K562 (cell line): ENCODE measurements at regions not wholly inside any gene's neighbourhood (a gene's known extent, or its start where the extent isn't known, plus 50 kb on each side); places are given as distances from the start of the nearest gene placed in this dataset.

Source experiments
- ATAC-seq: fragments of 200-7000 bp; cut with Tn5 transposase; 3 replicates; pipeline ENCODE4 v1.9.1; 2020; ENCODE audit warnings: moderate library complexity
- BruUV-seq: library from RNA; stranded (reverse); fragments of 400-500 nt; replicated peaks from 2 replicates; lab custom pipeline; 2021; lab: Mats Ljungman, UMichigan
- CTCF ChIA-PET: fragments of 300-600 bp; formaldehyde crosslinking; extraction: SDS; loops from one replicate; lab custom pipeline; 2021; ENCODE audit warnings: low intra/inter-chr PET ratio; lab: Yijun Ruan, JAX
- POLR2A ChIA-PET: fragments of 300-600, 350-650 bp; sonication (Branson Sonifier 250); formaldehyde crosslinking; extraction: SDS; loops from one replicate; lab custom pipeline; 2021; ENCODE audit warnings: antibody characterized with exemption, inconsistent platforms; lab: Yijun Ruan, JAX
- DNase-seq, 4 experiments: peaks; one replicate each; pipeline versions ENCODE4 v3.0.0 to v3.0.0-alpha.2; 2011 to 2018; ENCODE audit warnings: low spot score in 3 of 4, mixed read lengths in 3 of 4; ENCODE audit errors: extremely low read depth in 1 of 4
- FAIRE-seq: peaks from 2 replicates; lab custom pipeline; 2011; peaks lifted over from hg19 to GRCh38; lab: Jason Lieb, UNC
- H2AFZ ChIP-seq: 2 replicates; pipeline ENCODE4 v1.6.0; 2011; ENCODE audit warnings: low read depth, low read length, control low read depth, inconsistent platforms
- H3K27ac ChIP-seq: fragments of 200-600 bp; 3 replicates; pipeline ENCODE4 v1.8.0; 2011; ENCODE audit warnings: low read depth, mild to moderate bottlenecking, control low read depth, inconsistent platforms, low read length, moderate library complexity, mixed read lengths; ENCODE audit errors: extremely low read depth
- H3K27me3 ChIP-seq, 2 experiments: fragments of 300-600 bp in 1 of 2; 2 replicates in 1 of 2; 3 replicates in 1 of 2; pipeline versions ENCODE4 v1.6.0 to v1.8.0; 2011; ENCODE audit warnings: inconsistent platforms in 2 of 2, low read length in 2 of 2, mild to moderate bottlenecking in 1 of 2, mixed read lengths in 1 of 2, moderate library complexity in 1 of 2; ENCODE audit not compliant: control insufficient read depth in 2 of 2, insufficient read depth in 2 of 2
- H3K36me3 ChIP-seq: fragments of 300-600 bp; 3 replicates; pipeline ENCODE4 v1.8.0; 2011; ENCODE audit warnings: mild to moderate bottlenecking, low read length, inconsistent platforms; ENCODE audit not compliant: control insufficient read depth, insufficient read depth
- H3K4me1 ChIP-seq, 2 experiments: fragments of 200-600 bp in 1 of 2; replicated peaks in 1 of 2; 2 replicates in 1 of 2; 3 replicates in 1 of 2; pipeline versions ENCODE4 v1.5.1 to v1.8.0; 2011; ENCODE audit warnings: inconsistent platforms in 2 of 2, low read length in 2 of 2, mild to moderate bottlenecking in 1 of 2, mixed read lengths in 1 of 2, moderate library complexity in 1 of 2; ENCODE audit not compliant: control insufficient read depth in 2 of 2, insufficient read depth in 2 of 2
- H3K4me2 ChIP-seq: 2 replicates; pipeline ENCODE4 v1.6.1; 2011; ENCODE audit warnings: low read length, control low read depth, inconsistent platforms, mixed read lengths; ENCODE audit not compliant: insufficient read depth
- H3K4me3 ChIP-seq: fragments of 200-600 bp; sonication (generic), shearing (Covaris generic); 2 replicates; pipeline ENCODE4 v1.5.1; 2016; ENCODE audit warnings: control low read depth, inconsistent platforms
- H3K79me2 ChIP-seq: fragments of 200-600 bp; 3 replicates; pipeline ENCODE4 v1.8.0; 2011; ENCODE audit warnings: low read length, inconsistent platforms; ENCODE audit not compliant: control insufficient read depth, insufficient read depth
- H3K9ac ChIP-seq, 2 experiments: 2 replicates each; pipeline versions ENCODE4 v1.6.0 to v1.6.1; 2011; ENCODE audit warnings: low read depth in 2 of 2, low read length in 2 of 2, control low read depth in 1 of 2, inconsistent platforms in 1 of 2, mild to moderate bottlenecking in 1 of 2, mixed read lengths in 1 of 2; ENCODE audit not compliant: insufficient read depth in 1 of 2
- H3K9me1 ChIP-seq: one replicate; pipeline ENCODE4 v1.6.0; 2011; ENCODE audit warnings: inconsistent platforms, mild to moderate bottlenecking, low read length, moderate library complexity; ENCODE audit not compliant: control insufficient read depth, insufficient read depth
- H3K9me3 ChIP-seq: replicated peaks from 2 replicates; pipeline ENCODE4 v1.5.1; 2011; ENCODE audit warnings: low read depth, low read length, inconsistent platforms; ENCODE audit not compliant: control insufficient read depth, insufficient read depth
- H4K20me1 ChIP-seq: replicated peaks from 2 replicates; pipeline ENCODE4 v1.6.1; 2011; ENCODE audit warnings: low read length, inconsistent platforms, mixed read lengths; ENCODE audit not compliant: control insufficient read depth, insufficient read depth
- CREM ChIP-seq: IDR thresholded peaks from 2 replicates; pipeline ENCODE4 v1.6.1; 2014; ENCODE audit warnings: antibody characterized with exemption, low read depth
- GABPB1 ChIP-seq: sonication (generic); formaldehyde crosslinking; IDR thresholded peaks from 2 replicates; pipeline ENCODE4 v1.8.0; 2022; ENCODE audit warnings: mild to moderate bottlenecking, missing genetic modification reagents
- HIVEP1 ChIP-seq: fragments of 250-450 bp; sonication (Bioruptor Pico); IDR thresholded peaks from 2 replicates; pipeline ENCODE4 v1.4.0; 2020; ENCODE audit warnings: mild to moderate bottlenecking
- MBD1 ChIP-seq: fragments of 250-450 bp; sonication (Bioruptor Pico); IDR thresholded peaks from 2 replicates; pipeline ENCODE4 v1.8.0; 2022; ENCODE audit warnings: inconsistent platforms
- TAF1 ChIP-seq: IDR thresholded peaks from 2 replicates; pipeline ENCODE4 v1.6.1; 2011; ENCODE audit warnings: mild to moderate bottlenecking, low read length, moderate library complexity; ENCODE audit not compliant: insufficient read depth, control insufficient read depth, severe bottlenecking; ENCODE audit errors: extremely low read depth
- ZKSCAN3 ChIP-seq: fragments of 250-450 bp; sonication (Bioruptor Pico); IDR thresholded peaks from 2 replicates; pipeline ENCODE4 v1.4.0; 2020
- ZNF197 ChIP-seq: fragments of 200-800 bp; sonication (Bioruptor generic); IDR thresholded peaks from 2 replicates; pipeline ENCODE4 v1.6.1; 2016; ENCODE audit warnings: low read depth, missing genetic modification characterization, missing compliant biosample characterization
- ZNF217 ChIP-seq: sonication (generic); formaldehyde crosslinking; IDR thresholded peaks from 2 replicates; pipeline ENCODE4 v1.8.0; 2022; ENCODE audit warnings: mild to moderate bottlenecking, missing genetic modification reagents
- in situ Hi-C: fragments of 300-500 bp; cut with MboI; formaldehyde crosslinking; loops from 4 replicates; pipeline ENCODE4 v1.15.0; 2018; ENCODE audit warnings: inconsistent platforms, mixed read lengths
- intact Hi-C: fragments of 100-400 bp; cut with micrococcal nuclease; formaldehyde crosslinking; loops from 2 replicates; pipeline ENCODE4 v1.14.2; 2022
- TF ChIP-seq, protein P1 (sequence below): sonication (generic); formaldehyde crosslinking; IDR thresholded peaks from 2 replicates; pipeline ENCODE4 v1.8.1; 2022; ENCODE audit warnings: missing genetic modification reagents

GRCh38 chr1:103283841-103284669, 175.7 kb upstream of the COL11A1 start:
- no peaks in the 10 kb centered on the region for H3K27me3 ChIP-seq

More at GRCh38 chr1:103283841-103284669, 175.7 kb upstream of the COL11A1 start:
- Histone ChIP-seq H3K9me1 (no peaks in the 10 kb centered on the region), H3K9ac (no peak overlapping the region), H3K4me2 (no peak overlapping the region), H3K9me3 (no peaks in the 10 kb centered on the region), H3K27ac (no peak overlapping the region), H3K36me3 (no peaks in the 10 kb centered on the region), H2AFZ (no peak overlapping the region), H4K20me1 (no peaks in the 10 kb centered on the region), H3K4me1 (no peaks in the 10 kb centered on the region), H3K79me2 (no peaks in the 10 kb centered on the region), H3K4me3 (no peak overlapping the region)
- intact Hi-C loops: no loop called here
- TF ChIP-seq TAF1: no peak
- no peak for TF ChIP-seq CREM
- TF ChIP-seq MBD1 (CRISPR knock-in tag): no peak
- TF ChIP-seq GABPB1: no peak
- TF ChIP-seq HIVEP1 (CRISPR knock-in tag): no peak
- TF ChIP-seq ZNF217 (CRISPR knock-in tag): no peak
- no peak for TF ChIP-seq ZNF197 (CRISPR knock-in tag)
- TF ChIP-seq, protein P1, sequence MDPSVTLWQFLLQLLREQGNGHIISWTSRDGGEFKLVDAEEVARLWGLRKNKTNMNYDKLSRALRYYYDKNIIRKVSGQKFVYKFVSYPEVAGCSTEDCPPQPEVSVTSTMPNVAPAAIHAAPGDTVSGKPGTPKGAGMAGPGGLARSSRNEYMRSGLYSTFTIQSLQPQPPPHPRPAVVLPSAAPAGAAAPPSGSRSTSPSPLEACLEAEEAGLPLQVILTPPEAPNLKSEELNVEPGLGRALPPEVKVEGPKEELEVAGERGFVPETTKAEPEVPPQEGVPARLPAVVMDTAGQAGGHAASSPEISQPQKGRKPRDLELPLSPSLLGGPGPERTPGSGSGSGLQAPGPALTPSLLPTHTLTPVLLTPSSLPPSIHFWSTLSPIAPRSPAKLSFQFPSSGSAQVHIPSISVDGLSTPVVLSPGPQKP: no peak
- TF ChIP-seq ZKSCAN3 (CRISPR knock-in tag): no peak
- no peak for DNase-seq
- ChIA-PET CTCF (no interaction called here), POLR2A (no interaction called here)
- no peak for FAIRE-seq
- BruUV-seq: no TSS peak
- in situ Hi-C loops: no loop called here
- no peak for ATAC-seq
